Peyer's patch (tissue), 4 donors: ENCODE measurements at regions not wholly inside any gene's neighbourhood (a gene's known extent, or its start where the extent isn't known, plus 50 kb on each side); places are given as distances from the start of the nearest gene placed in this dataset.
"Not testable (repeated sequence)": the region's sequence is repeated elsewhere in the genome, so short reads cannot be mapped to it uniquely, and the experiment has no call there.

Source experiments
- DNase-seq, 3 donors: peaks; one replicate each; pipeline ENCODE4 v3.0.0-alpha.2; 2017 to 2019
- H3K27ac ChIP-seq, 4 donors: fragments of 200-600 bp; sonication (generic); one replicate each; pipeline ENCODE4 v1.5.1; 2016 to 2019
- H3K27me3 ChIP-seq, 2 donors: fragments of 200-600 bp; sonication (generic); one replicate each; pipeline ENCODE4 v1.5.1; 2019
- H3K36me3 ChIP-seq, 3 donors: fragments of 200-600 bp; sonication (generic); one replicate each; pipeline ENCODE4 v1.5.1; 2016 to 2019
- H3K4me1 ChIP-seq, 4 donors: fragments of 200-600 bp; sonication (generic); one replicate each; pipeline ENCODE4 v1.5.1; 2016 to 2019
- H3K4me3 ChIP-seq, 4 donors: fragments of 200-600 bp; sonication (generic); 1 replicate in 3 of 4; 2 replicates in 1 of 4; pipeline ENCODE4 v1.5.1; 2016 to 2019; ENCODE audit warnings: mild to moderate bottlenecking in 1 of 4
- H3K9me3 ChIP-seq, 4 donors: fragments of 200-600 bp; sonication (generic); one replicate each; pipeline ENCODE4 v1.5.1; 2016 to 2019; ENCODE audit warnings: mild to moderate bottlenecking in 1 of 4
- POLR2A ChIP-seq, 2 donors: fragments of 450-650 bp; IDR thresholded peaks; one replicate each; pipeline ENCODE4 v1.5.1; 2017; ENCODE audit warnings: antibody characterized with exemption in 2 of 2, mild to moderate bottlenecking in 2 of 2, moderate library complexity in 2 of 2
- TF ChIP-seq, protein P1 (sequence below), 6 experiments: fragments of 450-650 bp in 4 of 6; fragments of 200-600 bp in 2 of 6; sonication (generic) in 1 of 6; IDR thresholded peaks; one replicate each; pipeline ENCODE4 v1.5.1; 2017 to 2019; ENCODE audit warnings: antibody characterized with exemption in 6 of 6, mild to moderate bottlenecking in 3 of 6, moderate library complexity in 1 of 6

DNA sequence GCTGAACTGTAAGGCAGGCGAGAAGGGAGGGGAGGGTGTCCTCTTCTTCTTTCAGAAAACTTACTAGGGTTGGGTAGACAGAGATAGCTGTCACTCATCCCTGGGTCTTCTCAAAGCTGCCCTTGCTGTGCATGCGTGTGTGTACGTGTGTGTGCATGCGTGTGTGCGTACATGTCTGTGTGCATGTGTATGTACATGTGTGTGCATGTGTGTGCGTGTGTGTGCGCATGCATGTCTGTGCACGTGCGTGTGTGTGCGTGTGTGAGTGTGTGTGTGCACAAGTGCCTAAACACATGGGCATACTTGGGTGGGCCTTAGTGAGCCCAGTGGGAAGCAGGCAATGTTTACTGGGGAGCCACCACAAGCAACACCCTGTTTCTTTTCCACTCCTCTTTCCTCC, 154.8 kb upstream of the TNRC6C start:
- Histone ChIP-seq H3K9me3 (no peaks in the 10 kb centered on the region), H3K4me3 (no peak overlapping the region), H3K4me1 (peaks cover 0 to 7% (median 0%) of the 10 kb centered on the region in 4 donors), H3K27me3 (no peaks in the 10 kb centered on the region), H3K27ac (no peak overlapping the region), H3K36me3 (no peaks in the 10 kb centered on the region)
- TF ChIP-seq POLR2A (IDR thresholded peaks at IDR 0.05): no peak
- TF ChIP-seq, protein P1, sequence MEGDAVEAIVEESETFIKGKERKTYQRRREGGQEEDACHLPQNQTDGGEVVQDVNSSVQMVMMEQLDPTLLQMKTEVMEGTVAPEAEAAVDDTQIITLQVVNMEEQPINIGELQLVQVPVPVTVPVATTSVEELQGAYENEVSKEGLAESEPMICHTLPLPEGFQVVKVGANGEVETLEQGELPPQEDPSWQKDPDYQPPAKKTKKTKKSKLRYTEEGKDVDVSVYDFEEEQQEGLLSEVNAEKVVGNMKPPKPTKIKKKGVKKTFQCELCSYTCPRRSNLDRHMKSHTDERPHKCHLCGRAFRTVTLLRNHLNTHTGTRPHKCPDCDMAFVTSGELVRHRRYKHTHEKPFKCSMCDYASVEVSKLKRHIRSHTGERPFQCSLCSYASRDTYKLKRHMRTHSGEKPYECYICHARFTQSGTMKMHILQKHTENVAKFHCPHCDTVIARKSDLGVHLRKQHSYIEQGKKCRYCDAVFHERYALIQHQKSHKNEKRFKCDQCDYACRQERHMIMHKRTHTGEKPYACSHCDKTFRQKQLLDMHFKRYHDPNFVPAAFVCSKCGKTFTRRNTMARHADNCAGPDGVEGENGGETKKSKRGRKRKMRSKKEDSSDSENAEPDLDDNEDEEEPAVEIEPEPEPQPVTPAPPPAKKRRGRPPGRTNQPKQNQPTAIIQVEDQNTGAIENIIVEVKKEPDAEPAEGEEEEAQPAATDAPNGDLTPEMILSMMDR (IDR thresholded peaks at IDR 0.05): no peak
- peak in 1 of 3 donors; percentile 9 for DNase-seq

GRCh38 chr17:77804796-77805426, 153.6 kb upstream of the TNRC6C start:
- Histone ChIP-seq H3K36me3 (no peaks in the 10 kb centered on the region), H3K4me1 (peaks cover 0 to 7% (median 0%) of the 10 kb centered on the region in 4 donors), H3K27ac (no peak overlapping the region), H3K4me3 (no peak overlapping the region), H3K27me3 (no peaks in the 10 kb centered on the region), H3K9me3 (no peaks in the 10 kb centered on the region)
- peak in 1 of 3 donors; percentile 18 for DNase-seq
- TF ChIP-seq POLR2A (IDR thresholded peaks at IDR 0.05): no peak
- TF ChIP-seq, protein P1 (IDR thresholded peaks at IDR 0.05): no peak

DNA sequence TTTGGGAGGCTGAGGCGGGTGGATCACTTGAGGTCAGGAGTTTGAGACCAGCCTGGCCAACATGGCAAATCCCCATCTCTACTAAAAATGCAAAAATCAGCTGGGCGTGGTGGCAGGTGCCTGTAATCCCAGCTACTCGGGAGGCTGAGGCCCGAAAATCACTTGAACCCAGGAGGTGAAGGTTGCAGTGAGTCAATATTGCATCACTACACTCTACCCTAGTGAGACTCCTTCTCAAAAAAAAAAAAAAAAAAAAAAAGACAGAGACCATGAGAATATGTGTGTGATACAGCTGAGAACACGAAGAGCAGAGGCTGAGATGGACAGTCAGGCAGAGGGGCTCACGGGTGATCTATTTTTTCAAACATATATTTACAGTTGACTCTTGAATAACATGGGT, 152.5 kb upstream of the TNRC6C start:
- not testable (repeated sequence) for H3K4me3 ChIP-seq, H3K9me3 ChIP-seq, H3K27ac ChIP-seq, H3K36me3 ChIP-seq, H3K27me3 ChIP-seq, H3K4me1 ChIP-seq, DNase-seq

GRCh38 chr17:77807051-77807745, 151.3 kb upstream of the TNRC6C start:
- no peak for TF ChIP-seq POLR2A (IDR thresholded peaks at IDR 0.05)
- TF ChIP-seq, protein P1 (IDR thresholded peaks at IDR 0.05): no peak
- Histone ChIP-seq H3K4me1 (peaks cover 0 to 7% (median 0%) of the 10 kb centered on the region in 4 donors), H3K27ac (no peak overlapping the region), H3K9me3 (no peaks in the 10 kb centered on the region), H3K36me3 (no peaks in the 10 kb centered on the region), H3K4me3 (no peak overlapping the region), H3K27me3 (no peaks in the 10 kb centered on the region)
- DNase-seq: peak in 1 of 3 donors; percentile 19

DNA sequence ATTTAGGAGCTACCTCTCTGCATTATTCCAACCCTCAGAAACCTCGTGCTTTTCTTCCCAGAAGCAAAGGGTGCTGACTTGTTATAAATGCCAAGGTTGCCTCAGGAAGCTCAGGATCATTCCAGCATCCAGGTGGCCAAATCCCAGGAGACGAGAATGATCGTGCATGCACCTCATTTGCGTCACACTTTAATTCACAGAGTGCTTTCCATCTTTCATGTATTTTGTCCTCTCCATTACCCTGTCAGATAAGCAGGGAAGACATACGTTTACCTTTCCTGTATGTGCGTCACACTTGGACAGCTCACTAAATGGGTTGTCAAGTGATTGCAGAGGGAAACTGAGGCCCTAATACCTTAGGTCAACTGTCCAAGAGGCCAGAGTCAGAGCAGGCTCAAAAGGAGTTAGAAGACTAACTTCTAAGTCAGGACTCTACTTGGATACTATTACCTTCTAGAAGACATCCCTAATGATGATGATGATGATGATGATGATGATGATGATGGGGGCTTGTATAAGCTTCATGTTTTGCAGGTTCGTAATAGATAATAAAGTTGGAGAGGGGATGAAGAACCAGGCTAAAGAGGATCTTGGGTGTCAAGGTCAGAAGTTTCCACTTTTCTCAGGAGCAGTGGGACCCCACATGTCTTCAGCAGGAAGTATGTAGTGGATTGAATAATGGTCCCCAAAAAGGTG, 150.6 kb upstream of the TNRC6C start:
- no peak for TF ChIP-seq POLR2A (IDR thresholded peaks at IDR 0.05)
- TF ChIP-seq, protein P1 (IDR thresholded peaks at IDR 0.05): no peak
- H3K9me3 ChIP-seq: no peaks in the 10 kb centered on the region
- peaks cover 0 to under 1% (median 0%) of the 10 kb centered on the region in 4 donors for H3K4me1 ChIP-seq
- H3K27ac ChIP-seq: no peak overlapping the region
- no peak for DNase-seq
- H3K4me3 ChIP-seq: no peak overlapping the region
- H3K27me3 ChIP-seq: no peaks in the 10 kb centered on the region
- H3K36me3 ChIP-seq: no peaks in the 10 kb centered on the region
